ENCODE measurements at regions not wholly inside any gene's neighbourhood (a gene's known extent, or its start where the extent isn't known, plus 50 kb on each side); places are given as distances from the start of the nearest gene placed in this dataset.

- DNase-seq (ENCODE audit: low read depth, low spot score), result no peak
Observed at GRCh38 chr10:44587488-44588318, 202.8 kb upstream of the CXCL12 start.

GRCh38 chr10:44589181-44589943 lies 204.5 kb upstream of the CXCL12 start:
- DNase-seq (ENCODE audit: low read depth, low spot score), result no peak
- no peak overlapping the region for H3K4me3 ChIP-seq (ENCODE audit: low read length)

More at GRCh38 chr10:44587488-44588318, 202.8 kb upstream of the CXCL12 start:
- H3K4me3 ChIP-seq (ENCODE audit: low read length), result no peak overlapping the region

- H3K4me3 ChIP-seq (ENCODE audit: low read length), result no peak overlapping the region
- no peak for DNase-seq (ENCODE audit: low read depth, low spot score)
Observed at GRCh38 chr10:44589944-44590449, 205.1 kb upstream of the CXCL12 start.

- no peak for DNase-seq (ENCODE audit: low read depth, low spot score)
- H3K4me3 ChIP-seq (ENCODE audit: low read length), result no peak overlapping the region
Observed at GRCh38 chr10:44591911-44592310, 207.0 kb upstream of the CXCL12 start.

- H3K4me3 ChIP-seq (ENCODE audit: low read length), result no peak overlapping the region
- no peak for DNase-seq (ENCODE audit: low read depth, low spot score)
Observed at GRCh38 chr10:44593952-44594351, 209.1 kb upstream of the CXCL12 start.

GRCh38 chr10:44607116-44607515 lies 222.2 kb upstream of the CXCL12 start:
- no peak overlapping the region for H3K4me3 ChIP-seq (ENCODE audit: low read length)
- DNase-seq (ENCODE audit: low read depth, low spot score), result no peak

GRCh38 chr10:44618910-44619309 lies 234.0 kb upstream of the CXCL12 start:
- H3K4me3 ChIP-seq (ENCODE audit: low read length), result no peak overlapping the region
- no peak for DNase-seq (ENCODE audit: low read depth, low spot score)

- DNase-seq (ENCODE audit: low read depth, low spot score), result no peak
- no peak overlapping the region for H3K4me3 ChIP-seq (ENCODE audit: low read length)
Observed at GRCh38 chr10:44619521-44619920, 234.6 kb upstream of the CXCL12 start.

- H3K4me3 ChIP-seq (ENCODE audit: low read length), result no peak overlapping the region
- DNase-seq (ENCODE audit: low read depth, low spot score), result no peak
Observed at GRCh38 chr10:44619975-44620374, 235.1 kb upstream of the CXCL12 start.

- DNase-seq (ENCODE audit: low read depth, low spot score), result no peak
- H3K4me3 ChIP-seq (ENCODE audit: low read length), result no peak overlapping the region
Observed at GRCh38 chr10:44627591-44628354, 242.9 kb upstream of the CXCL12 start.

GRCh38 chr10:44628921-44629320 lies 244.0 kb upstream of the CXCL12 start:
- H3K4me3 ChIP-seq (ENCODE audit: low read length), result no peak overlapping the region
- DNase-seq (ENCODE audit: low read depth, low spot score), result no peak

- DNase-seq (ENCODE audit: low read depth, low spot score), result no peak
- H3K4me3 ChIP-seq (ENCODE audit: low read length), result no peak overlapping the region
Observed at GRCh38 chr10:44635176-44635575, 250.3 kb upstream of the CXCL12 start.

- DNase-seq (ENCODE audit: low read depth, low spot score), result no peak
- H3K4me3 ChIP-seq (ENCODE audit: low read length), result no peak overlapping the region
Observed at GRCh38 chr10:44636625-44637024, 251.7 kb upstream of the CXCL12 start.

GRCh38 chr10:44640429-44640828 lies 255.5 kb upstream of the CXCL12 start:
- DNase-seq (ENCODE audit: low read depth, low spot score), result peak; percentile 50
- H3K4me3 ChIP-seq (ENCODE audit: low read length), result no peak overlapping the region

GRCh38 chr10:44647473-44647872 lies 262.6 kb upstream of the CXCL12 start:
- no peak overlapping the region for H3K4me3 ChIP-seq (ENCODE audit: low read length)
- no peak for DNase-seq (ENCODE audit: low read depth, low spot score)

- no peak overlapping the region for H3K4me3 ChIP-seq (ENCODE audit: low read length)
- peak; percentile 93 for DNase-seq (ENCODE audit: low read depth, low spot score)
Observed at GRCh38 chr10:44647877-44648542, 263.1 kb upstream of the CXCL12 start.

GRCh38 chr10:44650691-44651661 lies 260.2 kb upstream of the TMEM72 start:
- DNase-seq (ENCODE audit: low read depth, low spot score), result peak; percentile 83
- no peak overlapping the region for H3K4me3 ChIP-seq (ENCODE audit: low read length)

- no peak for DNase-seq (ENCODE audit: low read depth, low spot score)
- no peak overlapping the region for H3K4me3 ChIP-seq (ENCODE audit: low read length)
Observed at GRCh38 chr10:44651834-44652233, 259.3 kb upstream of the TMEM72 start.
